ENCODE measurements at regions not wholly inside any gene's neighbourhood (a gene's known extent, or its start where the extent isn't known, plus 50 kb on each side); places are given as distances from the start of the nearest gene placed in this dataset.

DNA sequence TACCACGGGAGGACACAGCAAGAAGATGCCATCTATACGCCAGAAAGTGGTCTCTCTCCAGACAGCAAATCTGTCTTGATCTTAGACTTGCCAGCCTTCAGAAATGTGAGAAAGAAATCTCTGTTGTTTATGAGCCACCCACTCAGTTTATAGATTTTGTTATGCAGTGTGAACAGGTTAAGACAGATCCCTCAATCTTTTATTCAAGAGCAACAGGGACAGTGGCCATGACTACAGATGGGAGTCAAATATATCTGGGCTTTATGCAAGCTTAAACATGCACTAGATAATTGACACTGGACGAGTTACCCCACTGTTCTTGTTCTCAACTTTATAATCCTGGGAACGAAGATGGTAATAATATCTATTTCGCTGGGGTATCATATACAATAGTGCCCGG is 288.7 kb downstream of the RPAP3 start:
- H3K4me3 ChIP-seq (ENCODE audit: low read depth in 1 of 3, low read length in 3 of 3) = no peak overlapping the region
- H3K4me1 ChIP-seq (ENCODE audit: control insufficient read depth in 4 of 4, insufficient read depth in 4 of 4, low read length in 3 of 4) = no peaks in the 10 kb centered on the region
- H3K36me3 ChIP-seq (ENCODE audit: control insufficient read depth in 4 of 4, insufficient read depth in 3 of 4, low read depth in 1 of 4, low read length in 3 of 4) = no peaks in the 10 kb centered on the region
- peaks cover 0 to 3% (median 0%) of the 10 kb centered on the region in 4 donors for H3K27me3 ChIP-seq (ENCODE audit: control insufficient read depth in 4 of 4, insufficient read depth in 4 of 4, low read length in 3 of 4)
- H3K9ac ChIP-seq (ENCODE audit: low read depth in 1 of 2, low read length in 2 of 2) = no peak overlapping the region
- H3K27ac ChIP-seq (ENCODE audit: low read depth in 1 of 2, low read length in 2 of 2) = no peak overlapping the region
- WGBS = 82% methylated on average over 6 of the region's 6 CpGs
- no peak for DNase-seq (ENCODE audit: low spot score)
- TF ChIP-seq FOXA1 (IDR thresholded peaks at IDR 0.05) = no peak
- TF ChIP-seq, protein P1, sequence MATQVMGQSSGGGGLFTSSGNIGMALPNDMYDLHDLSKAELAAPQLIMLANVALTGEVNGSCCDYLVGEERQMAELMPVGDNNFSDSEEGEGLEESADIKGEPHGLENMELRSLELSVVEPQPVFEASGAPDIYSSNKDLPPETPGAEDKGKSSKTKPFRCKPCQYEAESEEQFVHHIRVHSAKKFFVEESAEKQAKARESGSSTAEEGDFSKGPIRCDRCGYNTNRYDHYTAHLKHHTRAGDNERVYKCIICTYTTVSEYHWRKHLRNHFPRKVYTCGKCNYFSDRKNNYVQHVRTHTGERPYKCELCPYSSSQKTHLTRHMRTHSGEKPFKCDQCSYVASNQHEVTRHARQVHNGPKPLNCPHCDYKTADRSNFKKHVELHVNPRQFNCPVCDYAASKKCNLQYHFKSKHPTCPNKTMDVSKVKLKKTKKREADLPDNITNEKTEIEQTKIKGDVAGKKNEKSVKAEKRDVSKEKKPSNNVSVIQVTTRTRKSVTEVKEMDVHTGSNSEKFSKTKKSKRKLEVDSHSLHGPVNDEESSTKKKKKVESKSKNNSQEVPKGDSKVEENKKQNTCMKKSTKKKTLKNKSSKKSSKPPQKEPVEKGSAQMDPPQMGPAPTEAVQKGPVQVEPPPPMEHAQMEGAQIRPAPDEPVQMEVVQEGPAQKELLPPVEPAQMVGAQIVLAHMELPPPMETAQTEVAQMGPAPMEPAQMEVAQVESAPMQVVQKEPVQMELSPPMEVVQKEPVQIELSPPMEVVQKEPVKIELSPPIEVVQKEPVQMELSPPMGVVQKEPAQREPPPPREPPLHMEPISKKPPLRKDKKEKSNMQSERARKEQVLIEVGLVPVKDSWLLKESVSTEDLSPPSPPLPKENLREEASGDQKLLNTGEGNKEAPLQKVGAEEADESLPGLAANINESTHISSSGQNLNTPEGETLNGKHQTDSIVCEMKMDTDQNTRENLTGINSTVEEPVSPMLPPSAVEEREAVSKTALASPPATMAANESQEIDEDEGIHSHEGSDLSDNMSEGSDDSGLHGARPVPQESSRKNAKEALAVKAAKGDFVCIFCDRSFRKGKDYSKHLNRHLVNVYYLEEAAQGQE (IDR thresholded peaks at IDR 0.05) = no peak
- TF ChIP-seq YY1 (IDR thresholded peaks at IDR 0.05) = no peak
- no peak for TF ChIP-seq RXRA (IDR thresholded peaks at IDR 0.05)
- TF ChIP-seq NR2F2 (IDR thresholded peaks at IDR 0.05) = no peak
- TF ChIP-seq EGR1 (IDR thresholded peaks at IDR 0.05; ENCODE audit: low read depth in 2 of 2) = no peak
- no peak for TF ChIP-seq SP1 (IDR thresholded peaks at IDR 0.05)
- no peak for TF ChIP-seq HNF4G (IDR thresholded peaks at IDR 0.05)
- no peak for TF ChIP-seq JUND (IDR thresholded peaks at IDR 0.05)
- TF ChIP-seq, protein P2, sequence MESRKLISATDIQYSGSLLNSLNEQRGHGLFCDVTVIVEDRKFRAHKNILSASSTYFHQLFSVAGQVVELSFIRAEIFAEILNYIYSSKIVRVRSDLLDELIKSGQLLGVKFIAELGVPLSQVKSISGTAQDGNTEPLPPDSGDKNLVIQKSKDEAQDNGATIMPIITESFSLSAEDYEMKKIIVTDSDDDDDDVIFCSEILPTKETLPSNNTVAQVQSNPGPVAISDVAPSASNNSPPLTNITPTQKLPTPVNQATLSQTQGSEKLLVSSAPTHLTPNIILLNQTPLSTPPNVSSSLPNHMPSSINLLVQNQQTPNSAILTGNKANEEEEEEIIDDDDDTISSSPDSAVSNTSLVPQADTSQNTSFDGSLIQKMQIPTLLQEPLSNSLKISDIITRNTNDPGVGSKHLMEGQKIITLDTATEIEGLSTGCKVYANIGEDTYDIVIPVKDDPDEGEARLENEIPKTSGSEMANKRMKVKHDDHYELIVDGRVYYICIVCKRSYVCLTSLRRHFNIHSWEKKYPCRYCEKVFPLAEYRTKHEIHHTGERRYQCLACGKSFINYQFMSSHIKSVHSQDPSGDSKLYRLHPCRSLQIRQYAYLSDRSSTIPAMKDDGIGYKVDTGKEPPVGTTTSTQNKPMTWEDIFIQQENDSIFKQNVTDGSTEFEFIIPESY (IDR thresholded peaks at IDR 0.05) = no peak
- TF ChIP-seq, protein P3, sequence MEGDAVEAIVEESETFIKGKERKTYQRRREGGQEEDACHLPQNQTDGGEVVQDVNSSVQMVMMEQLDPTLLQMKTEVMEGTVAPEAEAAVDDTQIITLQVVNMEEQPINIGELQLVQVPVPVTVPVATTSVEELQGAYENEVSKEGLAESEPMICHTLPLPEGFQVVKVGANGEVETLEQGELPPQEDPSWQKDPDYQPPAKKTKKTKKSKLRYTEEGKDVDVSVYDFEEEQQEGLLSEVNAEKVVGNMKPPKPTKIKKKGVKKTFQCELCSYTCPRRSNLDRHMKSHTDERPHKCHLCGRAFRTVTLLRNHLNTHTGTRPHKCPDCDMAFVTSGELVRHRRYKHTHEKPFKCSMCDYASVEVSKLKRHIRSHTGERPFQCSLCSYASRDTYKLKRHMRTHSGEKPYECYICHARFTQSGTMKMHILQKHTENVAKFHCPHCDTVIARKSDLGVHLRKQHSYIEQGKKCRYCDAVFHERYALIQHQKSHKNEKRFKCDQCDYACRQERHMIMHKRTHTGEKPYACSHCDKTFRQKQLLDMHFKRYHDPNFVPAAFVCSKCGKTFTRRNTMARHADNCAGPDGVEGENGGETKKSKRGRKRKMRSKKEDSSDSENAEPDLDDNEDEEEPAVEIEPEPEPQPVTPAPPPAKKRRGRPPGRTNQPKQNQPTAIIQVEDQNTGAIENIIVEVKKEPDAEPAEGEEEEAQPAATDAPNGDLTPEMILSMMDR (IDR thresholded peaks at IDR 0.05; ENCODE audit: low read depth, low read length, missing input control) = no peak
- TF ChIP-seq TAF1 (conservative IDR thresholded peaks at IDR 0.05) = no peak
- TF ChIP-seq, protein P4, sequence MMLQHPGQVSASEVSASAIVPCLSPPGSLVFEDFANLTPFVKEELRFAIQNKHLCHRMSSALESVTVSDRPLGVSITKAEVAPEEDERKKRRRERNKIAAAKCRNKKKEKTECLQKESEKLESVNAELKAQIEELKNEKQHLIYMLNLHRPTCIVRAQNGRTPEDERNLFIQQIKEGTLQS (IDR thresholded peaks at IDR 0.05) = no peak
- TF ChIP-seq, protein P5, sequence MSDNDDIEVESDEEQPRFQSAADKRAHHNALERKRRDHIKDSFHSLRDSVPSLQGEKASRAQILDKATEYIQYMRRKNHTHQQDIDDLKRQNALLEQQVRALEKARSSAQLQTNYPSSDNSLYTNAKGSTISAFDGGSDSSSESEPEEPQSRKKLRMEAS (IDR thresholded peaks at IDR 0.05) = no peak
- no peak for TF ChIP-seq HNF4A (conservative IDR thresholded peaks at IDR 0.05)
- TF ChIP-seq GABPA (IDR thresholded peaks at IDR 0.05 in 1 of 2, conservative IDR thresholded peaks at IDR 0.05 in 1 of 2) = no peak
- TF ChIP-seq RAD21 (IDR thresholded peaks at IDR 0.05) = no peak
- TF ChIP-seq FOXA2 (IDR thresholded peaks at IDR 0.05) = no peak
- H3K9me3 ChIP-seq (ENCODE audit: control insufficient read depth in 4 of 4, low read length in 3 of 4) = no peaks in the 10 kb centered on the region
